ENCODE measurements at regions not wholly inside any gene's neighbourhood (a gene's known extent, or its start where the extent isn't known, plus 50 kb on each side); places are given as distances from the start of the nearest gene placed in this dataset.

GRCh38 chr2:150858382-150858781 is 370.9 kb upstream of the RND3 start:
- TF ChIP-seq TAF1 (IDR thresholded peaks at IDR 0.05; ENCODE audit: borderline replicate concordance, insufficient read depth, low read length) (no peak), SIN3A (IDR thresholded peaks at IDR 0.05; ENCODE audit: borderline replicate concordance, insufficient read depth, low read length) (no peak)

- TF ChIP-seq SIN3A (IDR thresholded peaks at IDR 0.05; ENCODE audit: borderline replicate concordance, insufficient read depth, low read length): no peak
- TF ChIP-seq POLR2AphosphoS5 (IDR thresholded peaks at IDR 0.05; ENCODE audit: low read depth, low read length): no peak
- no peak for TF ChIP-seq REST (IDR thresholded peaks at IDR 0.05; ENCODE audit: insufficient read depth in 1 of 2, low read depth in 2 of 2, low read length in 2 of 2)
- no peak for TF ChIP-seq FOXP2 (optimal IDR thresholded peaks at IDR 0.05; ENCODE audit: borderline replicate concordance, extremely low read depth, extremely low read length, insufficient read depth)
- no peak for TF ChIP-seq TAF1 (IDR thresholded peaks at IDR 0.05; ENCODE audit: borderline replicate concordance, insufficient read depth, low read length)
Observed at GRCh38 chr2:150856596-150857281, 369.3 kb upstream of the RND3 start.

GRCh38 chr2:150853263-150853662 is 365.8 kb upstream of the RND3 start:
- TF ChIP-seq FOXP2 (optimal IDR thresholded peaks at IDR 0.05; ENCODE audit: borderline replicate concordance, extremely low read depth, extremely low read length, insufficient read depth): no peak
- no peak for TF ChIP-seq POLR2AphosphoS5 (IDR thresholded peaks at IDR 0.05; ENCODE audit: low read depth, low read length)
- TF ChIP-seq REST (IDR thresholded peaks at IDR 0.05; ENCODE audit: insufficient read depth in 1 of 2, low read depth in 2 of 2, low read length in 2 of 2): no peak
- TF ChIP-seq SIN3A (IDR thresholded peaks at IDR 0.05; ENCODE audit: borderline replicate concordance, insufficient read depth, low read length): no peak
- TF ChIP-seq TAF1 (IDR thresholded peaks at IDR 0.05; ENCODE audit: borderline replicate concordance, insufficient read depth, low read length): no peak

GRCh38 chr2:150850641-150851040 is 363.2 kb upstream of the RND3 start:
- no peak for TF ChIP-seq TAF1 (IDR thresholded peaks at IDR 0.05; ENCODE audit: borderline replicate concordance, insufficient read depth, low read length)
- TF ChIP-seq FOXP2 (optimal IDR thresholded peaks at IDR 0.05; ENCODE audit: borderline replicate concordance, extremely low read depth, extremely low read length, insufficient read depth): no peak
- no peak for TF ChIP-seq SIN3A (IDR thresholded peaks at IDR 0.05; ENCODE audit: borderline replicate concordance, insufficient read depth, low read length)
- no peak for TF ChIP-seq REST (IDR thresholded peaks at IDR 0.05; ENCODE audit: insufficient read depth in 1 of 2, low read depth in 2 of 2, low read length in 2 of 2)
- no peak for TF ChIP-seq POLR2AphosphoS5 (IDR thresholded peaks at IDR 0.05; ENCODE audit: low read depth, low read length)

GRCh38 chr2:150847578-150847977 is 360.1 kb upstream of the RND3 start:
- TF ChIP-seq TAF1 (IDR thresholded peaks at IDR 0.05; ENCODE audit: borderline replicate concordance, insufficient read depth, low read length): no peak

GRCh38 chr2:150846691-150847090 is 359.2 kb upstream of the RND3 start:
- TF ChIP-seq SIN3A (IDR thresholded peaks at IDR 0.05; ENCODE audit: borderline replicate concordance, insufficient read depth, low read length) (no peak), FOXP2 (optimal IDR thresholded peaks at IDR 0.05; ENCODE audit: borderline replicate concordance, extremely low read depth, extremely low read length, insufficient read depth) (no peak), POLR2AphosphoS5 (IDR thresholded peaks at IDR 0.05; ENCODE audit: low read depth, low read length) (no peak), TAF1 (IDR thresholded peaks at IDR 0.05; ENCODE audit: borderline replicate concordance, insufficient read depth, low read length) (no peak), REST (IDR thresholded peaks at IDR 0.05; ENCODE audit: insufficient read depth in 1 of 2, low read depth in 2 of 2, low read length in 2 of 2) (no peak)

Measured in PFSK-1 (cell line).